NB4 (cell line): ENCODE measurements at regions not wholly inside any gene's neighbourhood (a gene's known extent, or its start where the extent isn't known, plus 50 kb on each side); places are given as distances from the start of the nearest gene placed in this dataset.
"Not testable (repeated sequence)": the region's sequence is repeated elsewhere in the genome, so short reads cannot be mapped to it uniquely, and the experiment has no call there.

Experiments
- DNase-seq: peaks from one replicate; pipeline ENCODE4 v3.0.0; 2010; ENCODE audit warnings: low read depth
- H3K4me3 ChIP-seq: one replicate; pipeline ENCODE4 v1.5.1; 2011; ENCODE audit warnings: mild to moderate bottlenecking, low read depth, low read length, moderate library complexity
- CTCF ChIP-seq: IDR thresholded peaks from one replicate; pipeline ENCODE4 v1.5.1; 2012; ENCODE audit warnings: low read depth, low read length
- MAX ChIP-seq: IDR thresholded peaks from 2 replicates; pipeline ENCODE4 v1.6.1; 2011; ENCODE audit warnings: low read depth, low read length
- MYC ChIP-seq: IDR thresholded peaks from 2 replicates; pipeline ENCODE4 v1.6.1; 2011; ENCODE audit warnings: low read depth, low read length
- POLR2A ChIP-seq: IDR thresholded peaks from 2 replicates; pipeline ENCODE4 v1.6.1; 2011; ENCODE audit warnings: mild to moderate bottlenecking; ENCODE audit not compliant: insufficient read length; ENCODE audit errors: extremely low read depth

GRCh38 chr1:70745199-70745598, 302.4 kb downstream of the PTGER3 start:
- no peak overlapping the region for H3K4me3 ChIP-seq
- DNase-seq = peak; percentile 12
- TF ChIP-seq MAX (peak; percentile 51), CTCF (peak; percentile 34), MYC (no peak), POLR2A (no peak)

DNA sequence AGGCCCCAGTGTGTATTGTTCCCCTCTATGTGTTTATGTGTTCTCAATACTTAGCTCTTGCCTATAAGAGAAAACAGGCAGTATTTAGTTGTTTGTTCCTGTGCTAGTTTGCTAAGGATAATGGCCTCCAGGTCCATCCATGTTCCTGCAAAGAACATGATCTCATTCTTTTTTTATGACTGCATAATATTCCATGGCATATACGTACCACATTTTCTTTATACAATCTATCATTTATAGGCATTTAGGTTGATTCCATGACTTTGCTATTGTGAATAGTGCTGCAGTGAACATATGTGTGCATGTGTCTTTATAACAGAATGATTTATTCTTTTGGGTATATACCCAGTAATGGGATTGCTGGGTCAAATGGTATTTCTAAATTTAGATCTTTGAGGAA, 301.6 kb downstream of the PTGER3 start:
- not testable (repeated sequence) for H3K4me3 ChIP-seq, DNase-seq

DNA sequence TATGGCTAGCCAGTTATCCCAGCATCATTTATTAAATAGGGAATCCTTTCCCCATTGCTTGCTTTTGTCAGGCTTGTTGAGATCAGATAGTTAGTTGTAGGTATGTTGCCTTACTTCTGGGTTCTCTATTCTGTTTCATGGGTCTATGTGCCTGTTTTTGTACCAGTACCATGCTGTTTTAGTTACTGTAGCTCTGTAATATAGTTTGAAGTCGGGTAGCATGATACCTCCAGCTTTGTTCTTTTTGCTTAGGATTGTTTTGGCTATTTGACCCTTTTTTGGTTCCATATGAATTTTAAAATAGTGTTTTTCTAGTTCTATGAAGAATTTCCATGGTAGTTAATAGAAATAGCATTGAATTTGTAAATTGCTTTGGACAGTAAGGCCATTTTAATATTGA, 300.5 kb downstream of the PTGER3 start:
- not testable (repeated sequence) for H3K4me3 ChIP-seq, DNase-seq

DNA sequence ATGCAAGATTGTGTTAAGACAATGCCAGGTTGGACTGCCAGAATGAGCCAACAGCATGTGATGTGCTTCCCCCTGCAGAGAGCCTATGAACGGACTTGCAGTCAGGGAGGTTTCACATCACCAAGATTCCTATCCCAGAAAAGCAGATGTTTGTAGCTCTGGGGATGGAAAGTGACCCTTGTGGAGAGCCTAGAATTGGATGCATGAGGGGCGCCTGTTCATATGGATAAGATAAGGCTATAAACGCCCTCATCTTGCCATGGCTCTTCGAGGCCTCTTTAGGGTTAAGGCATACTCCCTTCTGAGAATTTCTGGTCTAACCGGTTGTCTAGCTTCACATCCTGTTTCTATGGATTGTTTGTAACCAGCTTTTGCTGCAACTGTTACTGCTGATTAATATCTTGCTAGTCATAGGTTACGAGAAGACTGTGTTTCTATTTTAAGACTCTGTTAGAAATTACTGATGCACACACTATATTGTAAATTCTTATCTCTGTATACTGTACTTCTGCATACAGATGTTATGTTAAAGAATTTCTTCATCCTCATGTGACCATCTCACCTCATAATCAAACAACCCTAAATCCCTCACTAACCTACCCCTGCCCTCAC, 295.8 kb downstream of the PTGER3 start:
- H3K4me3 ChIP-seq, DNase-seq: not testable (repeated sequence)

GRCh38 chr1:70754701-70755100, 292.9 kb downstream of the PTGER3 start:
- TF ChIP-seq MAX (no peak), CTCF (no peak), MYC (no peak), POLR2A (no peak)
- no peak overlapping the region for H3K4me3 ChIP-seq
- no peak for DNase-seq

DNA sequence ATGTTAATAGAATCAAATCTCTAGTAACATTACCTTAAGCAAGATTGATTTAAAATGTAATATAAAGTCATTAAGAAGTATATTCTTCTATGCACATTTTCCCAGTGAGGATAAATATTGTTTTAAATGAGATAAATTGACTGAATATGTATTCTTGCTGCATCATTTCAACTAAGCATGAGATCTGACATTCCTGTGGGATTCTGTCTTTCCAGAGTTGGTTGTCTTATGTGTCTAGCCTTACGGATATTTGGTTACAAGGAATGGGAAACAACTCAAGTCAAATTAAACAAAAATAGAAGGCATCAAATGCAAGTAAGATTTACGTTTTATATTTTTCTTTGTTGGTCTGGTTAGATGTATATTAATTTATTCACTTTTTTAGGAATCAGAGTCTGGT, 287.5 kb downstream of the PTGER3 start:
- TF ChIP-seq POLR2A (no peak), MYC (no peak), CTCF (no peak), MAX (no peak)
- H3K4me3 ChIP-seq = no peak overlapping the region
- DNase-seq = no peak

DNA sequence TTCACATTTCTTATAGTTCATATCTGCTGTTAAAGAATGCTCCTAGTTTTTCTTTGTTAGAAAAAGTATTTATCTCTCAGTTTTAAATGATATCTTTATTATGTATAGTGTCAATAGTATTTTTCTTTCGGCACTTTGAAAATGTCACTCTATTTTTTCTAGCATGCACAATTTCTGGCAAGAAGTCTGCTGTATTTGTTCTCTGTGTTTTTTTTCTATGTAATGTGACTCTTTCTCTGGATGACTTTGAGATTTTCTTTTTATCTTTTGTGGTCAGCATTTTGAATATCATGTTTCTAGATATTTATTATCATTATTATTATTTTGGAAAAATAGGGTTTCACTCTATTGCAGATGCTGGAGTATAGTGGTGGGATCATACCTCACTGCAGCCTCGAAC, 285.2 kb downstream of the PTGER3 start:
- DNase-seq = no peak
- TF ChIP-seq CTCF (no peak), MYC (no peak), POLR2A (no peak), MAX (no peak)
- no peak overlapping the region for H3K4me3 ChIP-seq
